K562 (cell line): ENCODE measurements at regions not wholly inside any gene's neighbourhood (a gene's known extent, or its start where the extent isn't known, plus 50 kb on each side); places are given as distances from the start of the nearest gene placed in this dataset.

Source experiments
- ATAC-seq: fragments of 200-7000 bp; cut with Tn5 transposase; 3 replicates; pipeline ENCODE4 v1.9.1; 2020; ENCODE audit warnings: moderate library complexity
- BruUV-seq: library from RNA; stranded (reverse); fragments of 400-500 nt; replicated peaks from 2 replicates; lab custom pipeline; 2021; lab: Mats Ljungman, UMichigan
- CTCF ChIA-PET: fragments of 300-600 bp; formaldehyde crosslinking; extraction: SDS; loops from one replicate; lab custom pipeline; 2021; ENCODE audit warnings: low intra/inter-chr PET ratio; lab: Yijun Ruan, JAX
- POLR2A ChIA-PET: fragments of 300-600, 350-650 bp; sonication (Branson Sonifier 250); formaldehyde crosslinking; extraction: SDS; loops from one replicate; lab custom pipeline; 2021; ENCODE audit warnings: antibody characterized with exemption, inconsistent platforms; lab: Yijun Ruan, JAX
- DNase-seq, 4 experiments: peaks; one replicate each; pipeline versions ENCODE4 v3.0.0 to v3.0.0-alpha.2; 2011 to 2018; ENCODE audit warnings: low spot score in 3 of 4, mixed read lengths in 3 of 4; ENCODE audit errors: extremely low read depth in 1 of 4
- FAIRE-seq: peaks from 2 replicates; lab custom pipeline; 2011; peaks lifted over from hg19 to GRCh38; lab: Jason Lieb, UNC
- H2AFZ ChIP-seq: 2 replicates; pipeline ENCODE4 v1.6.0; 2011; ENCODE audit warnings: low read depth, low read length, control low read depth, inconsistent platforms
- H3K27ac ChIP-seq: fragments of 200-600 bp; 3 replicates; pipeline ENCODE4 v1.8.0; 2011; ENCODE audit warnings: low read depth, mild to moderate bottlenecking, control low read depth, inconsistent platforms, low read length, moderate library complexity, mixed read lengths; ENCODE audit errors: extremely low read depth
- H3K27me3 ChIP-seq, 2 experiments: fragments of 300-600 bp in 1 of 2; 2 replicates in 1 of 2; 3 replicates in 1 of 2; pipeline versions ENCODE4 v1.6.0 to v1.8.0; 2011; ENCODE audit warnings: inconsistent platforms in 2 of 2, low read length in 2 of 2, mild to moderate bottlenecking in 1 of 2, mixed read lengths in 1 of 2, moderate library complexity in 1 of 2; ENCODE audit not compliant: control insufficient read depth in 2 of 2, insufficient read depth in 2 of 2
- H3K36me3 ChIP-seq: fragments of 300-600 bp; 3 replicates; pipeline ENCODE4 v1.8.0; 2011; ENCODE audit warnings: mild to moderate bottlenecking, low read length, inconsistent platforms; ENCODE audit not compliant: control insufficient read depth, insufficient read depth
- H3K4me1 ChIP-seq, 2 experiments: fragments of 200-600 bp in 1 of 2; replicated peaks in 1 of 2; 2 replicates in 1 of 2; 3 replicates in 1 of 2; pipeline versions ENCODE4 v1.5.1 to v1.8.0; 2011; ENCODE audit warnings: inconsistent platforms in 2 of 2, low read length in 2 of 2, mild to moderate bottlenecking in 1 of 2, mixed read lengths in 1 of 2, moderate library complexity in 1 of 2; ENCODE audit not compliant: control insufficient read depth in 2 of 2, insufficient read depth in 2 of 2
- H3K4me2 ChIP-seq: 2 replicates; pipeline ENCODE4 v1.6.1; 2011; ENCODE audit warnings: low read length, control low read depth, inconsistent platforms, mixed read lengths; ENCODE audit not compliant: insufficient read depth
- H3K4me3 ChIP-seq: fragments of 200-600 bp; sonication (generic), shearing (Covaris generic); 2 replicates; pipeline ENCODE4 v1.5.1; 2016; ENCODE audit warnings: control low read depth, inconsistent platforms
- H3K79me2 ChIP-seq: fragments of 200-600 bp; 3 replicates; pipeline ENCODE4 v1.8.0; 2011; ENCODE audit warnings: low read length, inconsistent platforms; ENCODE audit not compliant: control insufficient read depth, insufficient read depth
- H3K9ac ChIP-seq, 2 experiments: 2 replicates each; pipeline versions ENCODE4 v1.6.0 to v1.6.1; 2011; ENCODE audit warnings: low read depth in 2 of 2, low read length in 2 of 2, control low read depth in 1 of 2, inconsistent platforms in 1 of 2, mild to moderate bottlenecking in 1 of 2, mixed read lengths in 1 of 2; ENCODE audit not compliant: insufficient read depth in 1 of 2
- H3K9me1 ChIP-seq: one replicate; pipeline ENCODE4 v1.6.0; 2011; ENCODE audit warnings: inconsistent platforms, mild to moderate bottlenecking, low read length, moderate library complexity; ENCODE audit not compliant: control insufficient read depth, insufficient read depth
- H3K9me3 ChIP-seq: replicated peaks from 2 replicates; pipeline ENCODE4 v1.5.1; 2011; ENCODE audit warnings: low read depth, low read length, inconsistent platforms; ENCODE audit not compliant: control insufficient read depth, insufficient read depth
- H4K20me1 ChIP-seq: replicated peaks from 2 replicates; pipeline ENCODE4 v1.6.1; 2011; ENCODE audit warnings: low read length, inconsistent platforms, mixed read lengths; ENCODE audit not compliant: control insufficient read depth, insufficient read depth
- ARID2 ChIP-seq: fragments of 450-650 bp; IDR thresholded peaks from 2 replicates; pipeline ENCODE4 v1.6.1; 2017; ENCODE audit warnings: antibody characterized with exemption, mild to moderate bottlenecking
- RAD21 ChIP-seq, 2 experiments: fragments of 250-450 bp in 1 of 2; fragments of 450-650 bp in 1 of 2; sonication (Bioruptor Pico) in 1 of 2; formaldehyde crosslinking in 1 of 2; IDR thresholded peaks in 1 of 2; conservative IDR thresholded peaks in 1 of 2; 2 replicates each; pipeline versions ENCODE4 v1.4.0 to v1.8.0; 2020 to 2022; ENCODE audit warnings: mild to moderate bottlenecking in 2 of 2, moderate library complexity in 1 of 2
- RAD51 ChIP-seq: fragments of 450-650 bp; IDR thresholded peaks from 2 replicates; pipeline ENCODE4 v1.7.1; 2016; ENCODE audit warnings: low read depth, mild to moderate bottlenecking, borderline replicate concordance
- SIN3A ChIP-seq, 2 experiments: fragments of 150-350 bp in 1 of 2; IDR thresholded peaks; 2 replicates each; pipeline ENCODE4 v1.6.1; 2011 to 2016; ENCODE audit warnings: borderline replicate concordance in 2 of 2, low read depth in 2 of 2, low read length in 2 of 2, mild to moderate bottlenecking in 2 of 2, moderate library complexity in 2 of 2; ENCODE audit not compliant: control insufficient read depth in 1 of 2
- SMC3 ChIP-seq: conservative IDR thresholded peaks from 2 replicates; pipeline ENCODE4 v1.6.1; 2011; ENCODE audit warnings: low read depth, low read length, improper control_type of control experiment; ENCODE audit not compliant: insufficient read depth
- SREBF2 ChIP-seq: sonication (generic); formaldehyde crosslinking; IDR thresholded peaks from 2 replicates; pipeline ENCODE4 v1.4.0; 2020; ENCODE audit warnings: mild to moderate bottlenecking, missing genetic modification reagents
- STAG1 ChIP-seq: sonication (generic); formaldehyde crosslinking; IDR thresholded peaks from 2 replicates; pipeline ENCODE4 v1.5.0; 2020; ENCODE audit warnings: missing genetic modification reagents, borderline replicate concordance
- WGBS: fragments of 100-300 bp; shearing (Covaris generic); methylation state at CpG from one replicate; pipeline ENCODE4 v1.1.6; 2016; ENCODE audit warnings: low coverage, mixed read lengths; ENCODE audit not compliant: insufficient coverage; ENCODE audit errors: missing lambda C conversion rate; 5-methylcytosine and 5-hydroxymethylcytosine counted together
- in situ Hi-C: fragments of 300-500 bp; cut with MboI; formaldehyde crosslinking; loops from 4 replicates; pipeline ENCODE4 v1.15.0; 2018; ENCODE audit warnings: inconsistent platforms, mixed read lengths
- intact Hi-C: fragments of 100-400 bp; cut with micrococcal nuclease; formaldehyde crosslinking; loops from 2 replicates; pipeline ENCODE4 v1.14.2; 2022
- TF ChIP-seq, protein P1 (sequence below), 2 experiments: fragments of 450-650 bp; formaldehyde crosslinking in 1 of 2; IDR thresholded peaks; 2 replicates each; pipeline versions ENCODE4 v1.4.0 to v1.6.1; 2014 to 2020; ENCODE audit warnings: mild to moderate bottlenecking in 2 of 2, borderline replicate concordance in 1 of 2, low read depth in 1 of 2
- TF ChIP-seq, protein P2 (sequence below), 3 experiments: IDR thresholded peaks in 2 of 3; conservative IDR thresholded peaks in 1 of 3; 2 replicates each; pipeline ENCODE4 v1.5.1; 2011 to 2012; ENCODE audit warnings: low read length in 3 of 3, mild to moderate bottlenecking in 3 of 3, control low read depth in 2 of 3, improper control_type of control experiment in 1 of 3, inconsistent platforms in 1 of 3, low read depth in 1 of 3, mixed read lengths in 1 of 3, moderate library complexity in 1 of 3; ENCODE audit not compliant: insufficient read depth in 2 of 3

DNA sequence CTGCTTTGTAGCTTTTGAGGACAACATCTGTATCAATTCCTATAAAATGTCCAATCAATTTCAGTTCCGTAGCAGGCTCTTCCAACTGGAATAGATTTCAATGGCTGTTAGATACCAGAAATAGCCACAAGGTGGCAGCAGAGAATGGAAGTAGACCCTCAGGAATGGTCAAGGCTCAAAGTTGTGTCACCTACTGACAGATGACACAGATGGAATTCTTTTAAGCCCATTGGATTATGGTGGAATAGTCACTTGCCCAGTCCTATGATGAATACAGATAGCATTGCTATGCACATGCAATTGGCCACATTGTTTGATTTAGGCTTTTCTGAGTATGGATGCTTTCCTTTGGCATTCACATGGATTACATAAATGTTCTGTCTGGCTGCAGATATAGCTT is 130.4 kb upstream of the RADX start:
- POLR2A ChIA-PET, result no interaction called here
- TF ChIP-seq, protein P1, sequence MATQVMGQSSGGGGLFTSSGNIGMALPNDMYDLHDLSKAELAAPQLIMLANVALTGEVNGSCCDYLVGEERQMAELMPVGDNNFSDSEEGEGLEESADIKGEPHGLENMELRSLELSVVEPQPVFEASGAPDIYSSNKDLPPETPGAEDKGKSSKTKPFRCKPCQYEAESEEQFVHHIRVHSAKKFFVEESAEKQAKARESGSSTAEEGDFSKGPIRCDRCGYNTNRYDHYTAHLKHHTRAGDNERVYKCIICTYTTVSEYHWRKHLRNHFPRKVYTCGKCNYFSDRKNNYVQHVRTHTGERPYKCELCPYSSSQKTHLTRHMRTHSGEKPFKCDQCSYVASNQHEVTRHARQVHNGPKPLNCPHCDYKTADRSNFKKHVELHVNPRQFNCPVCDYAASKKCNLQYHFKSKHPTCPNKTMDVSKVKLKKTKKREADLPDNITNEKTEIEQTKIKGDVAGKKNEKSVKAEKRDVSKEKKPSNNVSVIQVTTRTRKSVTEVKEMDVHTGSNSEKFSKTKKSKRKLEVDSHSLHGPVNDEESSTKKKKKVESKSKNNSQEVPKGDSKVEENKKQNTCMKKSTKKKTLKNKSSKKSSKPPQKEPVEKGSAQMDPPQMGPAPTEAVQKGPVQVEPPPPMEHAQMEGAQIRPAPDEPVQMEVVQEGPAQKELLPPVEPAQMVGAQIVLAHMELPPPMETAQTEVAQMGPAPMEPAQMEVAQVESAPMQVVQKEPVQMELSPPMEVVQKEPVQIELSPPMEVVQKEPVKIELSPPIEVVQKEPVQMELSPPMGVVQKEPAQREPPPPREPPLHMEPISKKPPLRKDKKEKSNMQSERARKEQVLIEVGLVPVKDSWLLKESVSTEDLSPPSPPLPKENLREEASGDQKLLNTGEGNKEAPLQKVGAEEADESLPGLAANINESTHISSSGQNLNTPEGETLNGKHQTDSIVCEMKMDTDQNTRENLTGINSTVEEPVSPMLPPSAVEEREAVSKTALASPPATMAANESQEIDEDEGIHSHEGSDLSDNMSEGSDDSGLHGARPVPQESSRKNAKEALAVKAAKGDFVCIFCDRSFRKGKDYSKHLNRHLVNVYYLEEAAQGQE (IDR thresholded peaks at IDR 0.05; ENCODE audit: borderline replicate concordance), result 0 out of 2 replicates have a peak, but pooled peaks have one; percentile 14
- TF ChIP-seq, protein P1 (CRISPR knock-in tag; IDR thresholded peaks at IDR 0.05; ENCODE audit: low read depth), result no peak
- TF ChIP-seq, protein P2, sequence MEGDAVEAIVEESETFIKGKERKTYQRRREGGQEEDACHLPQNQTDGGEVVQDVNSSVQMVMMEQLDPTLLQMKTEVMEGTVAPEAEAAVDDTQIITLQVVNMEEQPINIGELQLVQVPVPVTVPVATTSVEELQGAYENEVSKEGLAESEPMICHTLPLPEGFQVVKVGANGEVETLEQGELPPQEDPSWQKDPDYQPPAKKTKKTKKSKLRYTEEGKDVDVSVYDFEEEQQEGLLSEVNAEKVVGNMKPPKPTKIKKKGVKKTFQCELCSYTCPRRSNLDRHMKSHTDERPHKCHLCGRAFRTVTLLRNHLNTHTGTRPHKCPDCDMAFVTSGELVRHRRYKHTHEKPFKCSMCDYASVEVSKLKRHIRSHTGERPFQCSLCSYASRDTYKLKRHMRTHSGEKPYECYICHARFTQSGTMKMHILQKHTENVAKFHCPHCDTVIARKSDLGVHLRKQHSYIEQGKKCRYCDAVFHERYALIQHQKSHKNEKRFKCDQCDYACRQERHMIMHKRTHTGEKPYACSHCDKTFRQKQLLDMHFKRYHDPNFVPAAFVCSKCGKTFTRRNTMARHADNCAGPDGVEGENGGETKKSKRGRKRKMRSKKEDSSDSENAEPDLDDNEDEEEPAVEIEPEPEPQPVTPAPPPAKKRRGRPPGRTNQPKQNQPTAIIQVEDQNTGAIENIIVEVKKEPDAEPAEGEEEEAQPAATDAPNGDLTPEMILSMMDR (IDR thresholded peaks at IDR 0.05 in 2 of 3, conservative IDR thresholded peaks at IDR 0.05 in 1 of 3; ENCODE audit: insufficient read depth in 2 of 3, low read depth in 1 of 3, low read length in 3 of 3), result peak; percentile 45 to 58 (median 48)
- TF ChIP-seq RAD51 (no peak), STAG1 (no peak), ARID2 (no peak), SMC3 (peak; percentile 32; the same call in 1 of the 2 replicates), SIN3A (IDR thresholded peaks at IDR 0.05; ENCODE audit: borderline replicate concordance in 2 of 2, control insufficient read depth in 1 of 2, low read depth in 2 of 2, low read length in 2 of 2) (no peak), RAD21 (CRISPR knock-in tag; conservative IDR thresholded peaks at IDR 0.05 in 1 of 2, IDR thresholded peaks at IDR 0.05 in 1 of 2) (peak; percentile 38 to 63), SREBF2 (CRISPR knock-in tag) (no peak)
- in situ Hi-C loops, result no loop called here

More for the DNA sequence above, 130.4 kb upstream of the RADX start:
- Histone ChIP-seq H3K9ac (no peak overlapping the region), H3K9me3 (no peaks in the 10 kb centered on the region), H3K27me3 (no peaks in the 10 kb centered on the region), H3K4me2 (no peak overlapping the region), H4K20me1 (no peaks in the 10 kb centered on the region), H3K4me1 (no peaks in the 10 kb centered on the region), H3K36me3 (no peaks in the 10 kb centered on the region), H2AFZ (no peak overlapping the region), H3K79me2 (no peaks in the 10 kb centered on the region), H3K4me3 (no peak overlapping the region), H3K9me1 (no peaks in the 10 kb centered on the region), H3K27ac (no peak overlapping the region)
- DNase-seq (peak; percentile 11 to 43 (median 34)), ATAC-seq (peak; percentile 49; the same call in 1 of the 3 replicates), FAIRE-seq (no peak)
- intact Hi-C loops, result loop anchor here (2.0 kb wide), 1 partner anchor 309 kb away; no protein-coding TSS in a partner anchor
- CTCF ChIA-PET, result interaction anchor here (1.8 kb wide), 1 partner anchor 310 kb away, joined by 6 read pairs; no protein-coding TSS in a partner anchor
- WGBS, result 0% methylated on average over 1 of the region's 1 CpG
- BruUV-seq, result no TSS peak
